HG02973 (cell line): ENCODE measurements at regions not wholly inside any gene's neighbourhood (a gene's known extent, or its start where the extent isn't known, plus 50 kb on each side); places are given as distances from the start of the nearest gene placed in this dataset.

ENCODE experiments used
- ATAC-seq: cut with Tn5 transposase; IDR thresholded peaks from one replicate; pipeline ENCODE4 v1.9.1; 2021; ENCODE audit warnings: moderate library complexity; ENCODE audit not compliant: unreplicated experiment

GRCh38 chr2:156837635-156838370 is 401.6 kb downstream of the GPD2 start:
- no peak for ATAC-seq

GRCh38 chr2:156841321-156841720 is 405.1 kb downstream of the GPD2 start:
- no peak for ATAC-seq

- no peak for ATAC-seq
These were observed 409.8 kb downstream of the GPD2 start for GRCh38 chr2:156845806-156846558.

GRCh38 chr2:156852210-156852609 is 405.3 kb upstream of the GALNT5 start:
- no peak for ATAC-seq

GRCh38 chr2:156852681-156853080 is 404.8 kb upstream of the GALNT5 start:
- ATAC-seq: no peak

- ATAC-seq: no peak
These were observed 393.2 kb upstream of the GALNT5 start for GRCh38 chr2:156864325-156864724.

GRCh38 chr2:156864753-156865152 is 392.8 kb upstream of the GALNT5 start:
- no peak for ATAC-seq

GRCh38 chr2:156867201-156867600 is 390.3 kb upstream of the GALNT5 start:
- no peak for ATAC-seq

GRCh38 chr2:156874707-156875106 is 382.8 kb upstream of the GALNT5 start:
- ATAC-seq: no peak

GRCh38 chr2:156883804-156884203 is 373.7 kb upstream of the GALNT5 start:
- no peak for ATAC-seq

GRCh38 chr2:156884216-156884615 is 373.3 kb upstream of the GALNT5 start:
- ATAC-seq: no peak

- ATAC-seq: no peak
These were observed 366.9 kb upstream of the GALNT5 start for GRCh38 chr2:156890529-156891148.

GRCh38 chr2:156891609-156892008 is 365.9 kb upstream of the GALNT5 start:
- ATAC-seq: no peak

- peak; percentile 36 for ATAC-seq
These were observed 364.8 kb upstream of the GALNT5 start for GRCh38 chr2:156892467-156893281.

- ATAC-seq: peak; percentile 96
These were observed 361.2 kb upstream of the GALNT5 start for GRCh38 chr2:156896294-156896693.

GRCh38 chr2:156897548-156897947 is 360.0 kb upstream of the GALNT5 start:
- ATAC-seq: no peak

GRCh38 chr2:156901373-156902031 is 356.0 kb upstream of the GALNT5 start:
- no peak for ATAC-seq

GRCh38 chr2:156903335-156903734 is 354.2 kb upstream of the GALNT5 start:
- no peak for ATAC-seq

GRCh38 chr2:156907806-156908205 is 349.7 kb upstream of the GALNT5 start:
- ATAC-seq: peak; percentile 63

- ATAC-seq: peak; percentile 83
These were observed 348.7 kb upstream of the GALNT5 start for GRCh38 chr2:156908825-156909224.

- ATAC-seq: no peak
These were observed 347.5 kb upstream of the GALNT5 start for GRCh38 chr2:156909983-156910382.
